ENCODE measurements at regions not wholly inside any gene's neighbourhood (a gene's known extent, or its start where the extent isn't known, plus 50 kb on each side); places are given as distances from the start of the nearest gene placed in this dataset.
A peak's percentile ranks its signal among the peaks of the same experiment; 100 is the strongest.

GRCh38 chr22:25509374-25509791 is 55.1 kb upstream of the GRK3 start:
- Histone ChIP-seq H3K23ac (ENCODE audit: low read length) (no peak overlapping the region), H3K36me3 (ENCODE audit: control insufficient read depth in 1 of 2, insufficient read depth in 2 of 2, low read length in 2 of 2) (no peaks in the 10 kb centered on the region), H2BK5ac (ENCODE audit: low read depth, low read length, poor library complexity) (no peak overlapping the region), H4K12ac (ENCODE audit: low read depth, low read length) (no peak overlapping the region), H3K27ac (ENCODE audit: low read depth, low read length) (no peak overlapping the region), H3K4me1 (ENCODE audit: control insufficient read depth in 1 of 2, insufficient read depth in 2 of 2, low read length in 2 of 2) (peaks cover 2 to 7% of the 10 kb centered on the region in 2 experiments), H3K14ac (ENCODE audit: low read length) (no peak overlapping the region), H3K9me3 (ENCODE audit: insufficient read depth, low read depth, low read length) (no peaks in the 10 kb centered on the region), H3K4me3 (ENCODE audit: low read depth, low read length) (no peak overlapping the region), H2BK12ac (ENCODE audit: low read length) (no peak overlapping the region), H4K91ac (ENCODE audit: low read depth, low read length) (no peak overlapping the region), H3K79me2 (ENCODE audit: control insufficient read depth, insufficient read depth, low read length, poor library complexity) (no peaks in the 10 kb centered on the region), H3K4ac (ENCODE audit: low read depth, low read length) (no peak overlapping the region), H3K18ac (ENCODE audit: low read length) (no peak overlapping the region), H2AFZ (ENCODE audit: insufficient read depth, low read length, poor library complexity) (no peak overlapping the region), H3K4me2 (ENCODE audit: low read length) (no peak overlapping the region), H3K79me1 (ENCODE audit: low read length) (no peaks in the 10 kb centered on the region), H3K9ac (ENCODE audit: low read length) (no peak overlapping the region), H2AK5ac (ENCODE audit: low read length) (no peak overlapping the region), H2BK120ac (ENCODE audit: insufficient read depth, low read length, poor library complexity) (no peak overlapping the region), H3K27me3 (ENCODE audit: insufficient read depth, low read length) (no peaks in the 10 kb centered on the region), H4K8ac (ENCODE audit: low read depth, low read length) (no peak overlapping the region)
- no CpG with 5 or more reads among the region's 5 CpGs for WGBS (ENCODE audit: extremely low coverage, insufficient coverage, insufficient read length)
- DNase-seq = peak; percentile 17 to 55

- no peaks in the 10 kb centered on the region for H3K36me3 ChIP-seq (ENCODE audit: control insufficient read depth in 1 of 2, insufficient read depth in 2 of 2, low read length in 2 of 2)
- no peaks in the 10 kb centered on the region for H3K79me2 ChIP-seq (ENCODE audit: control insufficient read depth, insufficient read depth, low read length, poor library complexity)
- no peak overlapping the region for H2AFZ ChIP-seq (ENCODE audit: insufficient read depth, low read length, poor library complexity)
- H2AK5ac ChIP-seq (ENCODE audit: low read length) = no peak overlapping the region
- H3K9ac ChIP-seq (ENCODE audit: low read length) = no peak overlapping the region
- H4K12ac ChIP-seq (ENCODE audit: low read depth, low read length) = no peak overlapping the region
- H3K23ac ChIP-seq (ENCODE audit: low read length) = no peak overlapping the region
- no peak overlapping the region for H2BK12ac ChIP-seq (ENCODE audit: low read length)
- H4K8ac ChIP-seq (ENCODE audit: low read depth, low read length) = no peak overlapping the region
- no peaks in the 10 kb centered on the region for H3K27me3 ChIP-seq (ENCODE audit: insufficient read depth, low read length)
- peaks cover 2% of the 10 kb centered on the region for H3K79me1 ChIP-seq (ENCODE audit: low read length)
- no peak overlapping the region for H3K4me2 ChIP-seq (ENCODE audit: low read length)
- no peak overlapping the region for H4K91ac ChIP-seq (ENCODE audit: low read depth, low read length)
- peaks cover 8 to 11% of the 10 kb centered on the region in 2 experiments for H3K4me1 ChIP-seq (ENCODE audit: control insufficient read depth in 1 of 2, insufficient read depth in 2 of 2, low read length in 2 of 2)
- no peak overlapping the region for H2BK120ac ChIP-seq (ENCODE audit: insufficient read depth, low read length, poor library complexity)
- no peak overlapping the region for H3K4ac ChIP-seq (ENCODE audit: low read depth, low read length)
- no peak overlapping the region for H3K4me3 ChIP-seq (ENCODE audit: low read depth, low read length)
- no peak overlapping the region for H2BK5ac ChIP-seq (ENCODE audit: low read depth, low read length, poor library complexity)
- no CpG with 5 or more reads among the region's 3 CpGs for WGBS (ENCODE audit: extremely low coverage, insufficient coverage, insufficient read length)
- no peak overlapping the region for H3K27ac ChIP-seq (ENCODE audit: low read depth, low read length)
- no peaks in the 10 kb centered on the region for H3K9me3 ChIP-seq (ENCODE audit: insufficient read depth, low read depth, low read length)
- no peak overlapping the region for H3K14ac ChIP-seq (ENCODE audit: low read length)
- H3K18ac ChIP-seq (ENCODE audit: low read length) = no peak overlapping the region
- DNase-seq = peak; percentile 39 to 79
Measured at GRCh38 chr22:25510876-25511275, 53.6 kb upstream of the GRK3 start.

GRCh38 chr22:25511725-25512124 is 52.8 kb upstream of the GRK3 start:
- H3K18ac ChIP-seq (ENCODE audit: low read length) = no peak overlapping the region
- H2AFZ ChIP-seq (ENCODE audit: insufficient read depth, low read length, poor library complexity) = no peak overlapping the region
- H3K9ac ChIP-seq (ENCODE audit: low read length) = no peak overlapping the region
- H3K9me3 ChIP-seq (ENCODE audit: insufficient read depth, low read depth, low read length) = no peaks in the 10 kb centered on the region
- WGBS (ENCODE audit: extremely low coverage, insufficient coverage, insufficient read length) = no CpG with 5 or more reads among the region's 3 CpGs
- no peak overlapping the region for H4K12ac ChIP-seq (ENCODE audit: low read depth, low read length)
- no peaks in the 10 kb centered on the region for H3K79me2 ChIP-seq (ENCODE audit: control insufficient read depth, insufficient read depth, low read length, poor library complexity)
- no peak overlapping the region for H4K91ac ChIP-seq (ENCODE audit: low read depth, low read length)
- no peak overlapping the region for H2BK120ac ChIP-seq (ENCODE audit: insufficient read depth, low read length, poor library complexity)
- H3K23ac ChIP-seq (ENCODE audit: low read length) = no peak overlapping the region
- H3K4ac ChIP-seq (ENCODE audit: low read depth, low read length) = no peak overlapping the region
- H2BK5ac ChIP-seq (ENCODE audit: low read depth, low read length, poor library complexity) = no peak overlapping the region
- H2AK5ac ChIP-seq (ENCODE audit: low read length) = no peak overlapping the region
- H3K14ac ChIP-seq (ENCODE audit: low read length) = no peak overlapping the region
- H3K27ac ChIP-seq (ENCODE audit: low read depth, low read length) = no peak overlapping the region
- H3K79me1 ChIP-seq (ENCODE audit: low read length) = peaks cover 2% of the 10 kb centered on the region
- no peak overlapping the region for H3K4me3 ChIP-seq (ENCODE audit: low read depth, low read length)
- no peaks in the 10 kb centered on the region for H3K36me3 ChIP-seq (ENCODE audit: control insufficient read depth in 1 of 2, insufficient read depth in 2 of 2, low read length in 2 of 2)
- H3K27me3 ChIP-seq (ENCODE audit: insufficient read depth, low read length) = no peaks in the 10 kb centered on the region
- no peak overlapping the region for H4K8ac ChIP-seq (ENCODE audit: low read depth, low read length)
- H2BK12ac ChIP-seq (ENCODE audit: low read length) = no peak overlapping the region
- no peak for DNase-seq
- H3K4me1 ChIP-seq (ENCODE audit: control insufficient read depth in 1 of 2, insufficient read depth in 2 of 2, low read length in 2 of 2) = peaks cover 8 to 11% of the 10 kb centered on the region in 2 experiments
- no peak overlapping the region for H3K4me2 ChIP-seq (ENCODE audit: low read length)

- no peak overlapping the region for H3K9ac ChIP-seq (ENCODE audit: low read length)
- H3K4me2 ChIP-seq (ENCODE audit: low read length) = no peak overlapping the region
- no peak overlapping the region for H2AK5ac ChIP-seq (ENCODE audit: low read length)
- no peak overlapping the region for H2BK5ac ChIP-seq (ENCODE audit: low read depth, low read length, poor library complexity)
- H2BK12ac ChIP-seq (ENCODE audit: low read length) = no peak overlapping the region
- no peaks in the 10 kb centered on the region for H3K27me3 ChIP-seq (ENCODE audit: insufficient read depth, low read length)
- no peaks in the 10 kb centered on the region for H3K9me3 ChIP-seq (ENCODE audit: insufficient read depth, low read depth, low read length)
- H3K79me2 ChIP-seq (ENCODE audit: control insufficient read depth, insufficient read depth, low read length, poor library complexity) = no peaks in the 10 kb centered on the region
- H4K8ac ChIP-seq (ENCODE audit: low read depth, low read length) = no peak overlapping the region
- no CpG with 5 or more reads among the region's 13 CpGs for WGBS (ENCODE audit: extremely low coverage, insufficient coverage, insufficient read length)
- DNase-seq = no peak
- H3K18ac ChIP-seq (ENCODE audit: low read length) = no peak overlapping the region
- H4K91ac ChIP-seq (ENCODE audit: low read depth, low read length) = no peak overlapping the region
- H3K4me3 ChIP-seq (ENCODE audit: low read depth, low read length) = no peak overlapping the region
- H3K4ac ChIP-seq (ENCODE audit: low read depth, low read length) = no peak overlapping the region
- H3K27ac ChIP-seq (ENCODE audit: low read depth, low read length) = no peak overlapping the region
- no peak overlapping the region for H3K23ac ChIP-seq (ENCODE audit: low read length)
- H2BK120ac ChIP-seq (ENCODE audit: insufficient read depth, low read length, poor library complexity) = no peak overlapping the region
- peaks cover 2% of the 10 kb centered on the region for H3K79me1 ChIP-seq (ENCODE audit: low read length)
- peak overlapping the region; percentile 36 for H4K12ac ChIP-seq (ENCODE audit: low read depth, low read length)
- no peak overlapping the region for H2AFZ ChIP-seq (ENCODE audit: insufficient read depth, low read length, poor library complexity)
- peaks cover 6 to 9% of the 10 kb centered on the region in 2 experiments for H3K4me1 ChIP-seq (ENCODE audit: control insufficient read depth in 1 of 2, insufficient read depth in 2 of 2, low read length in 2 of 2)
- no peaks in the 10 kb centered on the region for H3K36me3 ChIP-seq (ENCODE audit: control insufficient read depth in 1 of 2, insufficient read depth in 2 of 2, low read length in 2 of 2)
- H3K14ac ChIP-seq (ENCODE audit: low read length) = no peak overlapping the region
Measured at GRCh38 chr22:25514436-25515180, 49.9 kb upstream of the GRK3 start.

Measured in trophoblast cell (in vitro differentiated cells and primary cell).